ENCODE measurements at regions not wholly inside any gene's neighbourhood (a gene's known extent, or its start where the extent isn't known, plus 50 kb on each side); places are given as distances from the start of the nearest gene placed in this dataset.

DNA sequence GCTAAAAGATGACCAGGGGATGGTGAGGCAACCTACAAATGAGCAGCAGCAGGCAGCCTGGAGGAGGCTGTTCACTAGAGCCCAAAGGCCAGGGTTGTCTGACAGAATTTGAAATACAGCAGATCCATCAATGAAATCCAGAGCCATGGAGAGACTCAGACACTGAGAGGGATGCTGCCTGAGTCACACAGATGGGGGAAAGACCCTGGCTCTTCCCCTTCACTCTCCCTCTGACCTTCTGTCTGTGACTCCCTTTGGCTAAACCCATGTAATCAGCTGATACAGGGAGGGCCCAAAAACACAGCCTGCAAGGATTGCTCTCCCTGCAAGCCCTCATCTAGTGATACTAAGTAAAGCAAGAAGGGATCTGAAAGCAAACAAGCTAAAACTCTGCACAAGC is 166.5 kb upstream of the SPOPL start:
- no peak overlapping the region for H3K27ac Mint-ChIP-seq
- peaks cover 0 to 5% (median 0%) of the 10 kb centered on the region in 7 donors for H3K9me3 Mint-ChIP-seq

DNA sequence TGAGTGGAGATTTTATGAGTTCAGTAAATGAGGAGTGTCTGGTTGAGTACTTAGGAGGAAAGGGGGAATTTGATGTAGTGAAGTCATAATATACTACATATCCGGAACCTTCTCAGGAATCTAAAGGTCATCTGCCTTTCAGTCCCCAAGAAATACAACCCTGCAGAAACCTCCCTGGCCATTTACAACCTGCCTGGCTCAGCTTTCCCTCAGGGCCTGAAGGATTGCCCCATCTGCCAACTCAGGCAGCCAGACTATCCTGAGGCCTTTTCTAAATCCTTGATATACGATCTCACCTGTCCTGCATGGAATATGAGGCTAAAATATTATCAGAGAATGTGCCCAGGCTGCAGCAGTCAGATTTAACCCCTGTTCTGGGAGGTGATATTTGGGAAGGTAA is 165.4 kb upstream of the SPOPL start:
- 100% methylated on average over 1 of the region's 2 CpGs for WGBS (ENCODE audit: insufficient coverage)

More for the DNA sequence above, 166.5 kb upstream of the SPOPL start:
- Histone ChIP-seq H3K27me3 (ENCODE audit: control insufficient read depth in 2 of 2, insufficient read depth in 2 of 2, low read length in 2 of 2) (no peaks in the 10 kb centered on the region), H3K9ac (ENCODE audit: insufficient read depth, low read length, poor library complexity, severe bottlenecking) (no peak overlapping the region), H4K20me1 (ENCODE audit: insufficient read depth, low read length) (no peaks in the 10 kb centered on the region), H3K4me3 (replicated peaks in 1 of 3; ENCODE audit: low read depth in 2 of 3, low read length in 3 of 3) (no peak overlapping the region), H3K4me2 (replicated peaks; ENCODE audit: extremely low read depth, low read length, poor library complexity, severe bottlenecking) (no peak overlapping the region), H3K9me3 (replicated peaks in 1 of 2; ENCODE audit: control insufficient read depth in 1 of 2, insufficient read depth in 1 of 2, low read length in 2 of 2) (no peaks in the 10 kb centered on the region), H3K4me1 (ENCODE audit: control insufficient read depth in 1 of 2, insufficient read depth in 2 of 2, low read length in 2 of 2) (no peaks in the 10 kb centered on the region), H3K79me2 (ENCODE audit: insufficient read depth, low read length) (no peaks in the 10 kb centered on the region), H3K36me3 (replicated peaks in 1 of 2; ENCODE audit: control insufficient read depth in 1 of 2, insufficient read depth in 2 of 2, low read length in 2 of 2) (no peaks in the 10 kb centered on the region), H3K27ac (ENCODE audit: low read depth in 1 of 2, low read length in 2 of 2) (no peak overlapping the region), H2AFZ (ENCODE audit: insufficient read depth, low read depth, low read length, poor library complexity, severe bottlenecking) (no peak overlapping the region)
- H3K4me1 Mint-ChIP-seq = no peaks in the 10 kb centered on the region
- TF ChIP-seq, protein P1, sequence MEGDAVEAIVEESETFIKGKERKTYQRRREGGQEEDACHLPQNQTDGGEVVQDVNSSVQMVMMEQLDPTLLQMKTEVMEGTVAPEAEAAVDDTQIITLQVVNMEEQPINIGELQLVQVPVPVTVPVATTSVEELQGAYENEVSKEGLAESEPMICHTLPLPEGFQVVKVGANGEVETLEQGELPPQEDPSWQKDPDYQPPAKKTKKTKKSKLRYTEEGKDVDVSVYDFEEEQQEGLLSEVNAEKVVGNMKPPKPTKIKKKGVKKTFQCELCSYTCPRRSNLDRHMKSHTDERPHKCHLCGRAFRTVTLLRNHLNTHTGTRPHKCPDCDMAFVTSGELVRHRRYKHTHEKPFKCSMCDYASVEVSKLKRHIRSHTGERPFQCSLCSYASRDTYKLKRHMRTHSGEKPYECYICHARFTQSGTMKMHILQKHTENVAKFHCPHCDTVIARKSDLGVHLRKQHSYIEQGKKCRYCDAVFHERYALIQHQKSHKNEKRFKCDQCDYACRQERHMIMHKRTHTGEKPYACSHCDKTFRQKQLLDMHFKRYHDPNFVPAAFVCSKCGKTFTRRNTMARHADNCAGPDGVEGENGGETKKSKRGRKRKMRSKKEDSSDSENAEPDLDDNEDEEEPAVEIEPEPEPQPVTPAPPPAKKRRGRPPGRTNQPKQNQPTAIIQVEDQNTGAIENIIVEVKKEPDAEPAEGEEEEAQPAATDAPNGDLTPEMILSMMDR (IDR thresholded peaks at IDR 0.05) = no peak
- H3K27me3 Mint-ChIP-seq (ENCODE audit: low read depth in 3 of 3) = no peaks in the 10 kb centered on the region
- H3K4me3 Mint-ChIP-seq = no peak overlapping the region
- intact Hi-C loops (cut with micrococcal nuclease) = no loop called here
- DNase-seq = no peak
- H3K36me3 Mint-ChIP-seq = no peaks in the 10 kb centered on the region

More for the DNA sequence above, 165.4 kb upstream of the SPOPL start:
- Histone ChIP-seq H3K4me3 (replicated peaks in 1 of 3; ENCODE audit: low read depth in 2 of 3, low read length in 3 of 3) (no peak overlapping the region), H3K36me3 (replicated peaks in 1 of 2; ENCODE audit: control insufficient read depth in 1 of 2, insufficient read depth in 2 of 2, low read length in 2 of 2) (no peaks in the 10 kb centered on the region), H3K79me2 (ENCODE audit: insufficient read depth, low read length) (no peaks in the 10 kb centered on the region), H3K27ac (ENCODE audit: low read depth in 1 of 2, low read length in 2 of 2) (no peak overlapping the region), H3K4me2 (replicated peaks; ENCODE audit: extremely low read depth, low read length, poor library complexity, severe bottlenecking) (no peak overlapping the region), H3K9ac (ENCODE audit: insufficient read depth, low read length, poor library complexity, severe bottlenecking) (no peak overlapping the region), H3K9me3 (replicated peaks in 1 of 2; ENCODE audit: control insufficient read depth in 1 of 2, insufficient read depth in 1 of 2, low read length in 2 of 2) (no peaks in the 10 kb centered on the region), H3K4me1 (ENCODE audit: control insufficient read depth in 1 of 2, insufficient read depth in 2 of 2, low read length in 2 of 2) (no peaks in the 10 kb centered on the region), H4K20me1 (ENCODE audit: insufficient read depth, low read length) (no peaks in the 10 kb centered on the region), H3K27me3 (ENCODE audit: control insufficient read depth in 2 of 2, insufficient read depth in 2 of 2, low read length in 2 of 2) (no peaks in the 10 kb centered on the region), H2AFZ (ENCODE audit: insufficient read depth, low read depth, low read length, poor library complexity, severe bottlenecking) (no peak overlapping the region)
- no peak overlapping the region for H3K4me3 Mint-ChIP-seq
- no peaks in the 10 kb centered on the region for H3K36me3 Mint-ChIP-seq
- H3K27ac Mint-ChIP-seq = no peak overlapping the region
- intact Hi-C loops (cut with micrococcal nuclease) = no loop called here
- no peak for DNase-seq
- H3K9me3 Mint-ChIP-seq = peaks cover 0 to 5% (median 0%) of the 10 kb centered on the region in 7 donors
- H3K27me3 Mint-ChIP-seq (ENCODE audit: low read depth in 3 of 3) = no peaks in the 10 kb centered on the region
- TF ChIP-seq, protein P1 (IDR thresholded peaks at IDR 0.05) = no peak
- no peaks in the 10 kb centered on the region for H3K4me1 Mint-ChIP-seq

All from CD14-positive monocyte (primary cell).